Right cardiac atrium (tissue), 5 donors: ENCODE measurements at regions not wholly inside any gene's neighbourhood (a gene's known extent, or its start where the extent isn't known, plus 50 kb on each side); places are given as distances from the start of the nearest gene placed in this dataset.
A peak's percentile ranks its signal among the peaks of the same experiment; 100 is the strongest.

Experiments used
- ATAC-seq, 2 donors: fragments of 200-7000 bp; cut with Tn5 transposase; one replicate each; pipeline versions ENCODE4 v1.8.0 to v1.9.1; 2020; ENCODE audit warnings: moderate library complexity in 2 of 2, mild to moderate bottlenecking in 1 of 2
- DNase-seq, 3 donors: peaks; one replicate each; pipeline ENCODE4 v3.0.0-alpha.2; 2020
- H3K27ac ChIP-seq: one replicate; pipeline ENCODE4 v1.5.1; 2013; ENCODE audit warnings: mild to moderate bottlenecking, low read length, control low read depth, moderate library complexity
- H3K27me3 ChIP-seq: one replicate; pipeline ENCODE4 v1.6.1; 2013; ENCODE audit not compliant: control insufficient read depth, insufficient read depth
- H3K4me1 ChIP-seq: one replicate; pipeline ENCODE4 v1.6.1; 2013; ENCODE audit warnings: low read length; ENCODE audit not compliant: control insufficient read depth, insufficient read depth
- H3K4me3 ChIP-seq: one replicate; pipeline ENCODE4 v1.5.1; 2013; ENCODE audit warnings: low read length, control low read depth
- H3K9me3 ChIP-seq: one replicate; pipeline ENCODE4 v1.6.1; 2013; ENCODE audit warnings: low read length; ENCODE audit not compliant: control insufficient read depth
- WGBS: extraction: QIAGEN DNeasy Blood & Tissue Kit; methylation state at CpG from one replicate; pipeline ENCODE4 v1.1.7; 2013; 5-methylcytosine and 5-hydroxymethylcytosine counted together
- intact Hi-C, 4 donors: fragments of 100-400 bp; cut with DNase I; formaldehyde crosslinking; loops; one replicate each; pipeline versions ENCODE4 v1.11.0 to v1.14.0; 2022 to 2023
- donor health status: healthy with polysubstance abuse.
- donor health status: DM: no; HTN: yes; CAD: no.
- donor health status: DM: no; HTN: no; CAD: no.
- donor health status: DM: no; HTN: yes; CAD: no; lungs with severe emphysema.
- donor health status: DM: yes; HTN: yes; CAD: no.

DNA sequence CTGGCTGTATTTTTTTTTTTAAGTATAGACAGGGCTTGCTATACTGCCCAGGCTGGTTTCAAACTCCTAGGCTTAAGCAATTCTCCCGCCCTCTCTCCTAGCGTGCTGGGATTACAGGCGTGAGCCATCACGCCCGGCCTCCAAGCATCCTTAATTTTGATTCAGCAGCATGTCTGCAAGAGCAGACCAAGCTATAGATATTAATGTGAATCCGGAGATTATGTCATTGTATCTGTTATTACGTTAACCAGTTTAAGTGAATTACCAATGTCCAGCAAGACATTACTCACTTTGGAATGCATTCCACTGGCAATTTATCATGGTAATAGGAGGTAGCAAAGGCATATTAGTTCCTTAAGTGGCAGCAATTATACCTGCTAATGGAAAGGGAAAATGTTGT lies 179.7 kb downstream of the CHRM3 start:
- Histone ChIP-seq H3K27me3 (no peaks in the 10 kb centered on the region), H3K4me3 (no peak overlapping the region), H3K27ac (no peak overlapping the region), H3K9me3 (no peaks in the 10 kb centered on the region), H3K4me1 (no peaks in the 10 kb centered on the region)
- DNase-seq, result no peak
- intact Hi-C loops, result no loop called here
- WGBS, result 90% methylated on average over 7 of the region's 7 CpGs
- ATAC-seq, result no peak

- Histone ChIP-seq H3K4me3 (no peak overlapping the region), H3K27ac (no peak overlapping the region), H3K9me3 (no peaks in the 10 kb centered on the region), H3K27me3 (no peaks in the 10 kb centered on the region), H3K4me1 (no peaks in the 10 kb centered on the region)
- 77% methylated on average over 3 of the region's 3 CpGs for WGBS
- ATAC-seq (no peak), DNase-seq (no peak)
- intact Hi-C loops, result no loop called here
These were observed 184.5 kb downstream of the CHRM3 start for GRCh38 chr1:239570878-239571277.

GRCh38 chr1:239572183-239572582 lies 185.8 kb downstream of the CHRM3 start:
- Histone ChIP-seq H3K4me3 (no peak overlapping the region), H3K27ac (no peak overlapping the region), H3K4me1 (no peaks in the 10 kb centered on the region), H3K9me3 (no peaks in the 10 kb centered on the region), H3K27me3 (no peaks in the 10 kb centered on the region)
- ATAC-seq (no peak), DNase-seq (no peak)
- intact Hi-C loops, result no loop called here
- WGBS, result 84% methylated on average over 4 of the region's 4 CpGs

DNA sequence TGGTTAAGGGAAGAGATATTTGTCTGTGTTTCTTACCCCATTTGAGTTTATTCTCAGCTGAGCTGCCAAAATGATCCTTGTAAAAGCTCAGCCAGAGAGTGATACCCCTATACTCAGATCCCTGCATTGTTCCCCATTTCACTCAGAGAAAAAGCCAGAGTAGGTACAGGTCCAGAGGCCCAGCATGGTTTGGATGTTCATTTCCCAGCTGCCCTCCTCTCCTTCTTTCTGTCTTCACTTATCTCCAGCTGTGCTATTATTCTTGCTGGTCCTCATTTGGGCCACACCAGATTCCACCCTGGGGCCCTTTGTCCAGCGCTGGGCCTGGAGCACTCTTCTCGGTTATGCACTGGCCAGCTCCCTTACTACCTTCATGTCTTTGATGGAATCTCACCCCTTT lies 187.7 kb downstream of the CHRM3 start:
- Histone ChIP-seq H3K9me3 (no peaks in the 10 kb centered on the region), H3K27me3 (no peaks in the 10 kb centered on the region), H3K27ac (no peak overlapping the region), H3K4me3 (no peak overlapping the region), H3K4me1 (no peaks in the 10 kb centered on the region)
- WGBS, result 93% methylated on average over 2 of the region's 2 CpGs
- intact Hi-C loops, result no loop called here
- ATAC-seq (no peak), DNase-seq (no peak)

DNA sequence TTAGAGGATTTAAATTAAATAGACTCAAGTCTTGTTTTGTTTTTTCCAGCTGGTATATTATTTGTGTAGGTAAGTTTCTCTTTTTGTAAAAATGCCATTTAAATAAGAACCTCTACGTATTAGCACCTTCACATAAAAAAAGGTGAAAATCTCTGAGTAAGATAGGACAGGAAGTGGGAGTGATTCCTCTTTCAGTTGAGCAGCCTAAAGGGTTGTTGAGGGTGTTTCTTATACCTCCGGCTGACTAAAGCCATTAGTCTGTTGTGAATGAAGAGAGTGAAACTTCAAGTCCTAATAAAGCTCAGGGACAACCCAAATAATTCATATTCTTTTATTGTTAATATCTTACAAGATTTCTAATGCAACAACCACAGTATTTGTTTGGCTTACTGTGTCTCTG lies 188.7 kb downstream of the CHRM3 start:
- intact Hi-C loops, result no loop called here
- no peak for ATAC-seq
- WGBS, result 70% methylated on average over 2 of the region's 2 CpGs

GRCh38 chr1:239583536-239583935 lies 197.2 kb downstream of the CHRM3 start:
- no peaks in the 10 kb centered on the region for H3K9me3 ChIP-seq
- H3K4me1 ChIP-seq, result no peaks in the 10 kb centered on the region
- 82% methylated on average over 1 of the region's 1 CpG for WGBS
- ATAC-seq, result no peak
- intact Hi-C loops, result no loop called here
- no peak overlapping the region for H3K4me3 ChIP-seq
- DNase-seq, result no peak
- no peak overlapping the region for H3K27ac ChIP-seq
- no peaks in the 10 kb centered on the region for H3K27me3 ChIP-seq

More for the DNA sequence above, 188.7 kb downstream of the CHRM3 start:
- Histone ChIP-seq H3K27ac (no peak overlapping the region), H3K4me3 (no peak overlapping the region), H3K27me3 (no peaks in the 10 kb centered on the region), H3K4me1 (no peaks in the 10 kb centered on the region), H3K9me3 (no peaks in the 10 kb centered on the region)
- no peak for DNase-seq

- no peaks in the 10 kb centered on the region for H3K9me3 ChIP-seq
- no peaks in the 10 kb centered on the region for H3K27me3 ChIP-seq
- ATAC-seq, result no peak
- intact Hi-C loops, result no loop called here
- no peak for DNase-seq
- H3K27ac ChIP-seq, result no peak overlapping the region
- no peak overlapping the region for H3K4me3 ChIP-seq
- no peaks in the 10 kb centered on the region for H3K4me1 ChIP-seq
These were observed 199.8 kb downstream of the CHRM3 start for GRCh38 chr1:239586128-239586527.

GRCh38 chr1:239587066-239587465 lies 200.7 kb downstream of the CHRM3 start:
- Histone ChIP-seq H3K4me3 (no peak overlapping the region), H3K9me3 (no peaks in the 10 kb centered on the region), H3K4me1 (no peaks in the 10 kb centered on the region), H3K27ac (no peak overlapping the region), H3K27me3 (no peaks in the 10 kb centered on the region)
- DNase-seq (no peak), ATAC-seq (peak in 1 of 2 donors; percentile 29)
- 67% methylated on average over 8 of the region's 8 CpGs for WGBS
- intact Hi-C loops, result no loop called here

- no peaks in the 10 kb centered on the region for H3K27me3 ChIP-seq
- no peak overlapping the region for H3K4me3 ChIP-seq
- DNase-seq (no peak), ATAC-seq (no peak)
- no peak overlapping the region for H3K27ac ChIP-seq
- 72% methylated on average over 6 of the region's 6 CpGs for WGBS
- no peaks in the 10 kb centered on the region for H3K4me1 ChIP-seq
- intact Hi-C loops, result no loop called here
- H3K9me3 ChIP-seq, result no peaks in the 10 kb centered on the region
These were observed 201.4 kb downstream of the CHRM3 start for GRCh38 chr1:239587574-239588369.

DNA sequence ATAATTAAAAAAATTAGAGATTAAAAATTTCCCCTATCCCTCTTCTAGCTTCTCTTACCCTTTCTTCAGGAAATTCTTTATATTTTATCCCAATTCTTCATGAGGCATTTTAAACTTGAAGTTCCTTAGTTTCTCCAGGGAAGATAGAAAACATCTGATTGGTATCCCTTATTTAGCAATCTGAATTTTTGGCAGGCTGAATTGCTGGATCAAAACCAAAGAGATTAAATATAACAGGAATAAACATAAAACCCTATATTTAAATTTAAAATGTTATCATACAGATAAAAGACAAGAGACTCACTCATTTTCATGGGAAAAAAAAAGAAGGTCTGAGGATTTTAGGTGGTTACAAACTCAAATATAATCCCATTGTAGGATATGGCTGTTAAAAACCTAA lies 204.2 kb downstream of the CHRM3 start:
- Histone ChIP-seq H3K27ac (no peak overlapping the region), H3K4me1 (no peaks in the 10 kb centered on the region), H3K9me3 (no peaks in the 10 kb centered on the region), H3K27me3 (no peaks in the 10 kb centered on the region), H3K4me3 (no peak overlapping the region)
- intact Hi-C loops, result no loop called here
- DNase-seq, result no peak
- ATAC-seq, result no peak

DNA sequence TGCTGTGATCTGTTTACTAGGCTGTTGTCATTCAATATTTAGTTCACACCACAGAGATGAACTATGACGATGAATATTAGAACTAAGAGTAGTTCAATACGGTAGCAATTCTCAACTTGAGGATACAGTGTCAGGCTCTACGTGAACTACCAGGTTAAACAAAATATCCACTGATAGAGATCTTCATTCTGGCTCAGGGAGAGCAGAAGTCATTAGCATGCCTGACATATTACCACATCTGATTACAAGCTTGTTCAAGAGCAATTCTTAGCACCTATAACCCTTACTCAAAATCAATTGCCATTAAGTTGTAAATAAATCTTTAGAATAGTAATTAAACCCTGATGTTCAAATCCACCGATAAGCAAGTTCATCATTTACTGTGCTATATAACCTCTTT lies 207.2 kb downstream of the CHRM3 start:
- no peak overlapping the region for H3K27ac ChIP-seq
- no peak overlapping the region for H3K4me3 ChIP-seq
- DNase-seq, result no peak
- intact Hi-C loops, result no loop called here
- no peak for ATAC-seq
- no peaks in the 10 kb centered on the region for H3K4me1 ChIP-seq
- WGBS, result 90% methylated on average over 4 of the region's 4 CpGs
- no peaks in the 10 kb centered on the region for H3K27me3 ChIP-seq
- H3K9me3 ChIP-seq, result no peaks in the 10 kb centered on the region

GRCh38 chr1:239600588-239600987 lies 214.2 kb downstream of the CHRM3 start:
- Histone ChIP-seq H3K27ac (no peak overlapping the region), H3K9me3 (no peaks in the 10 kb centered on the region), H3K27me3 (no peaks in the 10 kb centered on the region), H3K4me1 (no peaks in the 10 kb centered on the region), H3K4me3 (no peak overlapping the region)
- ATAC-seq (no peak), DNase-seq (no peak)
- intact Hi-C loops, result no loop called here
